SK-N-MC (cell line): ENCODE measurements at regions not wholly inside any gene's neighbourhood (a gene's known extent, or its start where the extent isn't known, plus 50 kb on each side); places are given as distances from the start of the nearest gene placed in this dataset.

Experiments used
- EZH2 ChIP-seq: fragments of 200-600 bp; sonication (generic); IDR thresholded peaks from one replicate; pipeline ENCODE4 v1.6.1; 2017; ENCODE audit warnings: antibody characterized with exemption
- FOXP2 ChIP-seq: optimal IDR thresholded peaks from 2 replicates; pipeline ENCODE3; 2011; ENCODE audit warnings: mild to moderate bottlenecking, moderate library complexity; ENCODE audit not compliant: insufficient read depth; ENCODE audit errors: extremely low read length, control extremely low read depth
- POLR2AphosphoS5 ChIP-seq: IDR thresholded peaks from 2 replicates; pipeline ENCODE4 v1.6.1; 2012; ENCODE audit warnings: mild to moderate bottlenecking, low read depth, low read length, borderline replicate concordance

DNA sequence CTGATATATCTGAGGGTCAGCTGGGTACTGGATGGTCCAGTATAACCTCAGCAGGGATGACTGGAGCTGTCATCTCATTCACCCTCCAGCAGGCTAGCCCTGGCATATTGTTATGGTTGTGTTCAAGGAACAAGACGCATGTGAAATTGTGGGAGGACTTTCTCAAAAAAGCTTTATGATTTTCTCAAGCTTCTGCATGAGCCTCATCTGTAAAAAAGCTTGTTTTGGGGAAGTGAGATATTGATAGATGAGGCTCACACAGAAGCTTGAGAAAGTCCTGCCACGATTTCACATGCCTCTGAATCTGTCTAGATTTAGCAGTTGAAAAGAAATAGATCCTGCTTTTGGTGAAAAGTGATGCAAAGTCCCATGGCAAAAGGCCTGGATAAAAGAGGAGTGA lies 93.4 kb downstream of the SPCS3 start:
- TF ChIP-seq EZH2 (no peak), POLR2AphosphoS5 (no peak), FOXP2 (no peak)
